Activated CD8-positive, alpha-beta memory T cell treated with anti-CD3 and anti-CD28 coated beads for 48 hours (primary cell): ENCODE measurements at regions not wholly inside any gene's neighbourhood (a gene's known extent, or its start where the extent isn't known, plus 50 kb on each side); places are given as distances from the start of the nearest gene placed in this dataset.
A peak's percentile ranks its signal among the peaks of the same experiment; 100 is the strongest.
"Not testable (repeated sequence)": the region's sequence is repeated elsewhere in the genome, so short reads cannot be mapped to it uniquely, and the experiment has no call there.

Experiments
- DNase-seq, 3 experiments: peaks; one replicate each; pipeline ENCODE4 v3.0.0-alpha.2; 2020; ENCODE audit warnings: low read depth in 2 of 3, low spot score in 2 of 3

DNA sequence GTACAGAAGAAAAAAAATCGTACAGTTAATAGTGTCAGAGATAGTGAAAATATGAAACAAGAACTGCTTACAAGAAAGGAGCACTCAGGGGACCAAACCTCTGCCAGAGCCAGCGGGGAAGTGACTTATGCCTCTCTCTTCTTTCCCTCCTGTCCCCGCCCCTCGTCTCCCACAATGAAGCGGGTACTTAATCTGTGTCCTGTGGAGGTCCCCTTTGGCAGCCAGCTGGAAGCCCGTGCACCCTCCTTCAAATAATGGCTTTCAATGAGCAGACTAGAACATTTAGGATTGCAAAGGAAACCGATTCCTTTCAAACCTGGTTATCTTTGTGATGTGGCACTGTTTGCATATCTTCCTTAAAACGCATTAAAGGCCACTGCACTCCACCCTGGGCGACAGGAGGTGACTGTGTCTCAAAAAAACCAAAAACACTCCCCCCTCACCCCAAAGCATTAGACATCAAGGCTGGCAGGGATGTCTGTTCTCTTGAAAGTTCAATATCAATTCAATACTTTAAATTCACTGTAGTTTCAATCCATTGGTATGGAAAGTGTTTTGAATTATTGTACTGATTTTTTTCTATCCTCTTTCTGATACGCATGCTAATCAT is 51.7 kb downstream of the PPIAL4C start:
- DNase-seq, result not testable (repeated sequence)

DNA sequence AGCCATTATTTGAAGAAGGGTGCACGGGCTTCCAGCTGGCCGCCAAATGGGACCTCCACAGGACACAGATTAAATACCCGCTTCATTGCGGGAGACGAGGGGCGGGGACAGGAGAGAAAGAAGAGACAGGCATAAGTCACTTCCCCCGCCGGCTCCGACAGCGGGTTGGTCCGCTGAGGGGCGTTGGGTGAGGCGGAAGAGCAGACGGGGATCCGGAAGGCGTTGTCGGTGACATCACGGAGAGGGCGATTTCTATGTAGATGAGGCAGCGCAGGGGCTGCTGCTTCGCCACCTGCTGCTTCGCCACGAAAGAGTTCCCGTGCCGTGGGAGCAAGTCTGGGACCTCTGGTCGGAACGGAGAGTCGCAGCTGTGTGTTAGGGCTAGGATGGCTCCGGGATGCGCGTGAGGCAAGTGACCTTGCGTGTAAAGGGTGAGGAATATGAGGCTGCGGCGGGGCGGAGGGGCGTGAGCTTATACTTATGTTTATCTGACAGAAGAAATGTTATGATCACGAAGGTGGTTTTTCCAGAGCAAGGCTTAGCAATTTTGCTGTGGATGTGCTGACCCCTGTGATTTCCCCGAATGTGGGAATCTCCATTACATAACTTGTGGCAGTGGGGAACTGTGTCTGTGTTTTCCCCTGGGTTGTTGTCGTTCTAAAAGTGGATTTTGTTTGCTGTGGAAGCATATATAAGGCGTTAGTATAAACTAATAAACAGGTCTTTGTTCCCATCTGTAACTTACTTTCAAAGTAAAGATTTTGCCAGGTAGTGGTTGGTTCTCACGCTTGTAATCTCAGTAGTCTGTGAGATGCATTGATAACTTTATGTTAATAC is 52.9 kb downstream of the PPIAL4C start:
- peak; percentile 75 to 76 (median 75) for DNase-seq

DNA sequence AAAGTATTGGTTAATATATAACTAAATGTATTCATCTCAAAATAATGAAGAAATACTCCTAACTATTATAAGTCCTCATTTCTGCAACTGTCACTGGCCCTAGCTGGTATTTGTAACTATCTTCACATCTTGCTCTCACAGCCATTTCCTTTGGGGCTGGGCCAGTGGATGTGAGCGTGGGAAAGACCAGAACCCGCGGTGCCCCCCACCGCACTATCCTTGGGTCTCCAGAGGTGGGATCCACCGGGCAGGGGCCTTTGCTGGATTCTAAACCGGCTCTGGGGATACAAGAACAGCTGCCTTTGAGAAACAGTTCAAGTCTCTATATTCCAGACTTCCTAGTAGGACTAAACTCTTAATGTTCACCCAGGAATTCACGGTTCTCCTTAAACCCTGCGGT is 54.8 kb downstream of the PPIAL4C start:
- not testable (repeated sequence) for DNase-seq

GRCh38 chr1:149638901-149639658 is 55.4 kb downstream of the PPIAL4C start:
- not testable (repeated sequence) for DNase-seq

DNA sequence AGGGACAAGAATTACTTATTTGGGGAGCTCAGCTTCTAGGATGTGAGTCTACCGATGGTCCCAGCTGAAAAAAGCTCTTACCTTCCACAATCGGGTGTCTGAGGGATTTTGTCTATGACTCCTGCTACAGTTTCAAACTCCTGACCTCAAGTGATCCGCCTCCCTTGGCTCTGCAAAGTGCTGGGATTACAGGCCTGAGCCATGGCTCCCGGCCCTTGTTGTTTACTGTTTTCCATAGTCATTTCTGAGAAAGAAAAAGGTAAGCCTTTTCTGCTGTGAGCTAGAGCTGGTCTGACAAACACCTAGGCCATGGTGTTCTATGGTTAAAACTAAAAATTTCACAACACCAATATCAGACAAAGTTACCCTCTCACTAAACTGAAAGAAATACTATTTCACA is 57.5 kb downstream of the PPIAL4C start:
- DNase-seq, result not testable (repeated sequence)

DNA sequence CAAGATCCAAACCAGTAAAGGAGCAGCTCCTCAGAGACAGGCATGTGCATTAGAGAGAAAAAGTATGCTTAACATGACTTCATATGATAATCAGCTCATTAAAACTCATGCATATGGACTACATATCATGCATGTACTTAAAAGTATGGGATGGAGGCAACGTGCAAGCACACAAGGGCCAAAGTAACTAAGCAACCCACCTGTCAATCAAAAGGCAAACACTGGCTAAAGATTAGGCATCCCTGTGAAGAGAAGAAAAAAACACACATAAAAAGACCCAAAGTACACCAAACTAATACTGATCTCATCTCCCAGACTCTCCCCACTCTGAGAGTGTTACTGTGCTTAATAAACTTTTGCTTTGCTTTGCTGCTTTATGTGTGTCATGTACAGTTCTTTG is 61.2 kb downstream of the PPIAL4C start:
- DNase-seq, result not testable (repeated sequence)

- DNase-seq, result not testable (repeated sequence)
These were observed 62.8 kb downstream of the PPIAL4C start for GRCh38 chr1:149646360-149647017.

DNA sequence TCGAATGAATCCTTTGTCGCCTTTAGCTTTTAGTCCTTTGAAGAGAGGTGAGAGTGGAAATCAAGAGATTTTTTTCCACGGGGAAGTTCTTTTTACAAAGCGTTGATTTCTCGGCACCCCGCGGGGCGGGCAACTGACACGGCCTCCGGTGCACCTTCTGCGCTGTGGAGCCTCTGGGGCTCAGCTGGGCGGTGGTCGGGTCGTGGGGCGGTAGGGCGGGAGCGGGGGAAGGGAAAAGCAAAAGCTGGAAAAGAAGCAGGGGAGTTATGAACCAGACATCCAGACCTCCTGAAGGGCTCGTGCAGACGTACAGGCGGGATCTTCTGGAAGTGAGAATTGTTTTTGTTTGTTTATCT is 63.3 kb downstream of the PPIAL4C start:
- not testable (repeated sequence) for DNase-seq

GRCh38 chr1:149657750-149658149 is 74.1 kb downstream of the PPIAL4C start:
- not testable (repeated sequence) for DNase-seq

GRCh38 chr1:149658175-149658574 is 74.5 kb downstream of the PPIAL4C start:
- not testable (repeated sequence) for DNase-seq

DNA sequence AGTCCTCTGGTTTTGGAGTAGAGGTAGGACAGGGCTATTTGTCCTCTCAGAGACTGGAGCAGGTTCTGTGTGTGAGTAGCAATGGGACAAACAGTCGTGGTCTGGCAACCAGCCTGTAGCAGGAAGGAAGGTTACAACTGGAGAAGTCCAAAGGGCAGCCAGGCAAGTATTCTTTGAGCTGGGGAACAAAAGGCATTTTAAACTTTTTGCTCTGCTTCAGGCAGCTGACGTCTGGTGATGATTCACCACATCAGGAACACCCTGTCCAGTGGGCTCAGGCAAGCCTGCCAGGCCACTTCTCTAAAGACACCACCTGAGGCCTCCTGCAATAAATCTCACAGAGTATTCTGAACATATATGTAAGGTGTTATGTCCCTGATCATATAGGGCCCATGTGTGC is 81.0 kb downstream of the PPIAL4C start:
- not testable (repeated sequence) for DNase-seq

DNA sequence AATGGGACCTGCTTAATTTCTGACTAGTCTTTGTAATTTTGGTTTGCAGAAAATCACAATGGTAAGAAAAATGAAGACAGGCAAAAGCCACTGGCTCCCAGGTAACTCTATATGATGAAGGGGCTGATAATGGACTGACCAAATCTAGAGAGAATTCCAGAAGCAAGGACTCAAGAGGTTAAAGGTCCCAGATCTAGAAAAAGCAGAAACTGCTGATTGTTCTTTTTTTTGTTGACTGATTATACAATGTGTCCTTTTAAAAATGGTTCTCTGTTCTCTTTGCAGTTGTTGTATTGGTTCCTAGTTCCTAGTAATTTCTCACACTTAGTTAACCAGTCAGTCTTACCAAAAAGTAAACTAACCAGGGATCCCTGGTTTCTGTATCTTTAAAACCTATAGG is 81.4 kb downstream of the PPIAL4C start:
- not testable (repeated sequence) for DNase-seq

DNA sequence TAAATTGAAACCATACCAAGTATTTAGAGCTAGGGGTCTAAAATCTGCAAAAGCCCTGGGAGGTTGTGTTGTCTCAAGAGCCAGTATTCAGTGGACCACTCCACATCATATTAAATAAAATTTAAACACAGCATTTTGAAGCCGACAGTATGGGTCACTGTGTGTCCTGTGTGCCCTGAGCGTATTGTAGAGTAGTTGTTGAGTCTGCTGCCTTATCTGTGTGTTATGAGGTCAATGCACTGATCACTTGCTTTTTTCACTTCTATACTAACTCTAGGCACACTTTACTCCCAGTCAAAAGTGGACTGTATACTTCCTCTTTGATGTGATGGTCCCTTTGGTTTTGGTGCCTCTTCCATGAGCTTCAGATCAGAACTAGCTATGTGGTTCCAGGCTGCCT is 81.9 kb downstream of the PPIAL4C start:
- DNase-seq, result not testable (repeated sequence)

DNA sequence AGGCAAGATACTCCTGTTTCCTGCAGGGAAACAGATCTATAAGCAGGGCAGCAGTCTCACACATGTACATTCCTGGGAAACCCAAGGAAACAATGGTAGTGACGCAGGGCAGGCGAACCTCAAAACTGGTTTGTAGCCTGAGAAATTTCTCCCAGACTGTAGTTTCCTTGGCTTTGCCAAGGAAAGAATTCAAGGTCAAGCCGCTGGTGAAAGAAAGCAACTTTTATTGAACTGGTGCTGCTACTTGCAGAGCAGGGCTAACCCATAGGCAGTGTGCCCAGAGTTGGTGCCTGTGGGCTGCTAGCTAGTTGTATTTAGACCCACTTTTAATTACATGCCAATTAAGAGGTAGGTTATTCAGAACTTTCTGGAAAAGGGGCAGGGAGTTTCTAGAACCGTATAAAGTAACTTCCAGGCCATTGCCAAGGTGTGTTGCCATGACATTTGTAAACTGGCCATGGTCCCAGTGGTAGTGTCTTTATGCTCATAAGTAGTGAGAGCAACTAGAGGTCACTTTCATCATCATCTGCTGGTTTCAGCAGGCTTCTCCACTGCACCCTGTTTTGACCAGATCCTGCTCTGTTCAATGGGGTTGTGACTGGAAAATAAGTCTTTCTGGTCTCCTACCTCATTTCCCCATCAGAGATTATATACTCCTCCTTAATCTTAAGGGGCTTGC is 89.7 kb downstream of the PPIAL4C start:
- DNase-seq, result not testable (repeated sequence)

GRCh38 chr1:149674921-149675320 is 91.3 kb downstream of the PPIAL4C start:
- DNase-seq, result not testable (repeated sequence)

GRCh38 chr1:149677359-149677758 is 93.7 kb downstream of the PPIAL4C start:
- DNase-seq, result not testable (repeated sequence)

- not testable (repeated sequence) for DNase-seq
These were observed 95.8 kb upstream of the FCGR1A start for GRCh38 chr1:149686593-149687238.

GRCh38 chr1:149691399-149691798 is 91.1 kb upstream of the FCGR1A start:
- DNase-seq, result not testable (repeated sequence)

DNA sequence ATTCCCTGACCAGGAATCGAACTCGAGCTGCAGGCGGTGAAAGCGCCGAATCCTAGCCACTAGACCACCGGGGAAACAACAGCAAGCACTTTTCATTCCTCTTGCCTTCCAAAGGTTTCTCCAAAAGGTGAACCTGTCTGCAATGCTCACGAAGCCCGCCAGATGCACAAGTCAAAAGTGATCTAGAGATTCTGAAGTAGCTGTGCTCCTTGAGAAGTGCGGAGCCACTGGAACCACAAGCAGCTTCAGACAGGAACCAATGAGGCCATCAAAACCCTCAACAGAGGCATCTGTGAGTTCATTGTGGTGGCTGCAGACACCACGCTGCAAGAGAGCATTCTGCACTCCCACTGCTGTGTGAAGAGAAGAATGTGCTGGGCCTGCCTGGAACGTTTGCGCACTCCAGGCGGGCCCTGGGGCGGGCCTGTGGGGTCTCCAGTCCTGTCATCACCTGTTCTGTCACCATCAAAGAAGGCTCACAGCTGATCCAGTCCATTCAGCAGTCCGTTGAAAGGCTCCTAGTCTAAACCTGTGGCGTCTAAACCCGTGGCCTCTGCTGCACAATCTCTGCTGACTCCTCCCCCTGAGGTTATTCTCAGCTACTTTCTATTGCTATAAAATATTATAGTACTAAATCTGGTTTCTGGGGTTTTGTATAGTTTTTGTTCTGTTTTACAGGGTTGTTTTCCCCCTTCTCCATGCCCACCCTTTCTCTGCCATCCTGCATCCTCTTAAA is 89.5 kb upstream of the FCGR1A start:
- DNase-seq, result not testable (repeated sequence)
